Stimulated activated CD4-positive, alpha-beta T cell treated with anti-CD3 and anti-CD28 coated beads, Interleukin-1b, Interleukin-23, amount 100 ng/mL, for 1 hour (primary cell): ENCODE measurements at regions not wholly inside any gene's neighbourhood (a gene's known extent, or its start where the extent isn't known, plus 50 kb on each side); places are given as distances from the start of the nearest gene placed in this dataset.

ENCODE experiments used
- DNase-seq, 2 donors: peaks; one replicate each; pipeline ENCODE4 v3.0.0-alpha.2; 2020; ENCODE audit warnings: low read depth in 2 of 2

DNA sequence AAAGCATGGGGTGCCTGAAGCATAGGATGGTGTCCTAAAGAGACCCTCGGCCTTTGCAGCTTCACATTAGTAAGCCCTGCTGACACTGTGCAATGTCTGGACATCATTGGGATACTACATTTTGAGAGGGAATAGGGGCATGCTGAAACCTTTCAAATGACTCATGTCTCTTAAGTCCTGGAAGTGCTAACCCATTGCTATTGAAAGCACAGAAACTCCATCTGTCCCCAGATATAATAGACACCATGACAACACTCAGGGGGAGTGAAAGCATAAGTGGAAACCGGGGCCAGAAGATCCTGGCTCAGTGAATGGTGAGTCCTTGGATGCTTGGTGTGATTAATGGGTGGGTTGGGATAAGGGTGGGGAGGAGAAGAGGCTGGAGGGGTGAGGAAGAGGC is 595.5 kb upstream of the ID2 start:
- no peak for DNase-seq

DNA sequence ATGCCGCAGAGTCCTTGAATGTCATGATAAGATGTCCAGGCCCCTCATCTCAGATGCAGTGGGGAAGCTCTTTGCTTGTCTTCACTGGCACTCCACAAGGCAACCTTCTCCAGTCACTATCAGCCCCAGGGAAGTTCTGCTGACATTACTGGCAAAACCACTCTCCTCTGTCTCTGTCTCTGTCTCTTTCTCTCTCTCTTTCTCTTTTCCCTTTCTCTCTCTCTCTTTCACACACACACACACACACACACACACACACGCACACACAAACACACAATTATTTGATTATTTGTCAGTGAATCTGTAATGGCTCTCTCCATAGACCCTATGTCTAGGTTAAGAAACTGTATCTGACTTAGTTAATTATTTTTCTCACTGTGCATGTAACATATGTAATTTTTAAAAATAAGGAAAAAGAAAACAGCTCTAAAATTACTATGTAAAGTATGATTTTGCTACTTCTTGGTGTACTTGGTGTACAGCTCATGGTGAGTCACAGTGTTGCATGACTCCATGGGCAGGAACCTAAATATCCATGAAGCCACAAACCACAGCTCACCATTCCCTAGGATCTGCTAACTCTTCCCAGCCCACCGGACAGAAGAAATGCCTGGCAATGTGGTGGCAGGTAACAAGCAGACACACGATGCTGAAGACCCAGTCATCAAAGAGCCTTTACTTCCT is 594.9 kb upstream of the ID2 start:
- no peak for DNase-seq

DNA sequence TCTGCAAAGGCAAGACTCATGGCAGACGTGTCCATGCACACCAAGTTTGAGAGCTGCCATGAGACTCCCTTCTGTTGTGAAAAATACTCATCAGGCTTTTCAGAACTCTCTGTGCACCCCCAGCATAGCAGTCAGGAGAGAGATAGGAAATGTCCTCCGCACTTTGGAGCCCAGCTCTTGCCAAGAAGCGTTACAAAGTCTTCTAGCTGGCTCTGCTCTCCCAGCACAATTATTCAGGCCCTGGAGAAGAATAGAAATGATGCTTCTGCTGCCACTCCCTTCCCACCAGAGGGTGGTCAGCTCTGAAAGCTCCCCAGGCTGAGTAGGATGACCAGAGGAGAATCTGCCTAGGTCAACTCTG is 594.4 kb upstream of the ID2 start:
- DNase-seq: no peak

DNA sequence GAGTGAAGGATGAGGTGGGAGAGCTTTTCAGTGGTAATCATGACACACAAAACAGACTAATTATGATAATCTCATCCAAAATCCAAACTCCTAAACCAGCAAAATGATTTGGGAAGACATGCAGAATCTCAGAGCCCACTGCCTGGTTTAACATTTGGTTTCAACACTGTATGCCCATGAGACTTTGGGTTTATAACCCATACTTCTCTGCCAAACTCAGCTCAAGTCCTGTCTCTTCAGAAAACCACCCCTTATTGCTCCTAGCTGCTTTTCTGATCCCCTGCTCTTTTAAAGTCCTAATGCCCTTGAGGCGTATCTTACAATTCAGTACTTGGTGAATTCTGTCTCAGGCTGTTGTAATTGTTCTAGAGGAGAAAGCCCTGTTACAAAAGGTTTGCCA is 593.0 kb upstream of the ID2 start:
- no peak for DNase-seq

DNA sequence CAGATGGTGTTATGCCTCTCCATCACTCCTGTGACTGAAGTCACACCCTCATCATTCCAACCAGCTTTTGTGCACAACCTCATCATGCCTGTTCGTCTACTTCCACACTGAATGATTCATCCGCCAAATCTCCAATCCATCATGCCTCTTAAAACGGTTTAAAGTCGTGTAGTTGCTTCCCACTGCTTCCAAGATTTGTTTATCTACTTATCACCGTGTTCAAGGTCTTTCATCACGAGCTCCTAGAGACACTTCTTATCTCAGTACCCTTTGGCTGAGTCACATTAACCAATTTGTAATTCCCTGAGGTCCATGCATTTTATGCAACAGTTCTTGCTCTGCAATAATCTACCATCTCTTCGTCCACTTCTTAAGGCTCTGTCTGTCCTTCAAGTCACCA is 592.3 kb upstream of the ID2 start:
- DNase-seq: no peak

GRCh38 chr2:8090748-8091700 is 590.8 kb upstream of the ID2 start:
- DNase-seq: peak in 1 of 2 donors; percentile 14

GRCh38 chr2:8094526-8094925 is 587.3 kb upstream of the ID2 start:
- DNase-seq: no peak

DNA sequence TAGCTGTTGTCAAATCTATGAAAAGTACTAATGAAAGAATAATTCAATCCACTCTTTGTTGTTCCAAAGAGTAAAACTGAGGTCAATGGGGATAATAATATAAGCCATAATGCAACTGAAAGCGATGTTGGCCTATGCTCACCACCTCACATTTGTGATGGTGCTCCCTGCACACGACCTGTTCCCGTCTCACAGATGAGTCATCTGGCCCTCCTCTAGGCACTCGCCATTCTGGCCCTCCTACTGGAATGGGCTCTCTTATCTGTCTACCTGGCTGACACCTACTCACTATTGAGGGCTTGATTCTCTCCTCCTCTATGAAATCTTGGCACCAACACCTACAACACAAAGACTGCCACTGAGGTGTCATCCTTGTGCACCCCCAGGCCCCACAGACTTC is 585.9 kb upstream of the ID2 start:
- no peak for DNase-seq

- no peak for DNase-seq
These were observed 585.4 kb upstream of the ID2 start for GRCh38 chr2:8096484-8096883.

DNA sequence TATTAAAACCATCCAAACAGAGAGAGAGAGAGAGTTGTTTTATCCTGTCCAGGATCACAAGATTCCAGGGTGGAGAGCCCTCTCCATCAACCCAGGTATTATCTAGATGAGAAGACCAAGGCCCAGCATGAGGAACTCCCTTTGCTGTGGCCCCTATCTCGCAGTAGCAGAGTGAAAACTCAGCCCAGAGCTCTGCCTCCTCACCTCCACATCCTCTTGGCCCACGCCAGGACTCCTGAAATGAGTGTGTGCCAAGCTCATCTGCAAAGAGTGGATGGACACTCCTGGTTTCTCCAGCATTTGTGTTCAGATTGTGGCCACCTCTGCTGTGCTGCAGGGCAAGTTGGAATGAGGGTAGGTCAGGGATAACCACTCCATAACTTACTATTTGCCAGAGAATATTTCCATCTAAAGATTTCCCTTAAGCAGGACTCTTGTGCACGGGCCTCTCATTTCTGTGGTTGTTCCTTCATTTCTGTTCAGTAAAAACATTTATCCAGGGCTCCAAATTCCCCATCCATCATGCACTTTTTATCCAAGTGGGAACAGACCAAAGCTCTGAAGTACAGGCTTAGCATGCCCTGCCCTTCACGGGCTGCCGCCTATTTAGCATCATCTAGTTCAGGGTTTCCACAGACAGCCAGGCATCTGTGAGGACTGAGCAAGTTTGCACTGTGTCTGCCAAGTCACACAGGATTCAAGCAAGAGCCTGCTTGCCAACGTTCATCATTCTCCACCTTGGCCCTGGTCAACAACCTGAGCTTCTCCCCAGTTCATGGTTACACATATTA is 583.2 kb upstream of the ID2 start:
- no peak for DNase-seq

- no peak for DNase-seq
These were observed 582.6 kb upstream of the ID2 start for GRCh38 chr2:8099267-8099582.

DNA sequence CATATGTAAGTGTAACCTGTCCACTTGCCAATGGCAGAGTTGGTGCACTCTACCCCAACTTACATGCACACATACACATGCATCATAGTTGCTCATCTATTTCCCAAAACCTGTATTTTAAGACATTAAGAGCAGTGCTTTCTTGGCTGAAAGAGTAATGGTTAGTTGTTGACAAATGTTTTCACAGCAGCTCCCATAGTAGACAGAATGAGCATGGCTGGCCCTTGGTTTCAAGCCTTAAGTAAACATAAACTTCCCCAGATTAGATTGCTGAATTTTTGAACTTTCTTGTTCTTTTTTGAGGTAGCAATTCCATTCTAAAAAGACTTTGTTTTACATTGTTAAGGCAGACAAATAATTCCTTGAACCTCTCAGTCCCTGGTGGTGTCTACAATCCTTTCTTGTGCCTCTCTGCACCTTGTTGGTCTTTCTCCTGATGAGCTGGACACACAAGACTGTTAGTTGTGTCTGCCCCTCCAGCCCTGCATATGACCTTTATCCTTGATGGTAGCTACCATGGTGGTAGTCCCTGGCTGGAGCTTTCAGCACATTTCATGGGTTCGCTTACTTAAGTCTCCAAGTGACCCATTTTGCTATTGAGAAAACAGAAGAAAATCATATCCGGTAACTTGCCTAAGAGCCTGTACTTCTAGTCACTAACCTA is 580.1 kb upstream of the ID2 start:
- DNase-seq: no peak

GRCh38 chr2:8102470-8102869 is 579.4 kb upstream of the ID2 start:
- DNase-seq: no peak

DNA sequence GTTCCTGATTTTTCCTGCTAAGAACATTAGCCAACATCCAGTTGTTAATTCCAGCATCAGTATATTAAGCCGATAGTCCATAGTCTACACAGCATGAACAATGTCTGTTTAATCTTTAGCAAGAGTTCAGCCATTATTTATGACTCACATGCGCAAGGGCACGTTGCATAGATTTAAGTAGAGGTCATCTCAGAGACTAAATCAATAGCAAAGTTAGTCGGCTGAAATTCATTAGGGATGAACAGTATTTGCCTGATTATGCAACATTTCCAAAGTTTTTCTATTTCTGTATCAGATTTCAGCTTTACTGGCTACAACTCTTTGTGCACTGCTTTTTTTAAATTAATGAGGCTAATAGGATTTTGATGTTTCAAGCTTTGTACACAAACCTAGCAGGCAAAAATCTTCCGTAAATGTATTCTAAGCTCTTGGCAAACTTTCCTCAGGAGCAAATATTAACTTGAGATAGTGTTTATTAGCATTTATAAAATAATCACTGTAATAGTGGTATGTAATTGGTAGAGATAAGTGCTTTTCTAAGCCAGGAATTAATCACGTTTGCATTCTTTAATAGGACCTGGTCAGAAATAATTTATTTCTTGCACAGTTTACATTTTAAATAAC is 578.7 kb upstream of the ID2 start:
- DNase-seq: no peak

DNA sequence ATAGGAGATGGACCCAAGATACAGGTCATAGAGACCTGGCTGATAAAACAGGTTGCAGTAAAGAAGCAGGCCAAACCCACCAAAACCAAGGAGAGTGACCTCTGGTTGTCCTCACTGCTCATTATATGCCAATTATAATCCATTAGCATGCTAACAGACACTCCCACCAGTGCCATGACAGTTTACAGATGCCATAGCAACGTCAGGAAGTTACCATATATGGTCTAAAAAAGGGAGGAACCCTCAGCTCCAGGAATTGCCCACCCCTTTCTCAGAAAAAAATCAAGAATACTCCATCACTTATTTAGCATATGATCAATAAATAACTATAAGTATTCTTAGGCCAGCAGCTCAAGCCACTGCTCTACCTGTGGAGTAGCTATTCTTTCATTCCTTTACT is 574.7 kb upstream of the ID2 start:
- no peak for DNase-seq

- no peak for DNase-seq
These were observed 574.1 kb upstream of the ID2 start for GRCh38 chr2:8107621-8108378.

DNA sequence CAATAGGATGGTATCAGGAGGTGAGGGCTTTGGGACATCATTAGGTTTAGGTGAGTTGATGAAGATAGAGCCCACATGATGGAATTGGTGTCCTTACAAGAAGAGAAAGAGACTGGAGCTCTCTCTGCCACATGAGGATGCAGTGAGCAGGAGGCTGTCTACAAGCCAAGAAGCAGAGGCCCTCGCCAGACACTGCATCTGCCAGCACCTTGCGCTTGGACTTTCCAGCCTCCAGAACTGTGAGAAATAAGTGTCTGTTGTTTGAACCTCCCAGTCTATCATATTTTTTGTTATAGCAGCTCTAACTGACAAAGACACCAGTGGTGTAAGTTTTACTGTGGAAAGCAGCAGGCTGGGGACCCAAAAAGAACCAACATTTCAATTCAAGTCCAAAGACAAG is 571.1 kb upstream of the ID2 start:
- DNase-seq: no peak

DNA sequence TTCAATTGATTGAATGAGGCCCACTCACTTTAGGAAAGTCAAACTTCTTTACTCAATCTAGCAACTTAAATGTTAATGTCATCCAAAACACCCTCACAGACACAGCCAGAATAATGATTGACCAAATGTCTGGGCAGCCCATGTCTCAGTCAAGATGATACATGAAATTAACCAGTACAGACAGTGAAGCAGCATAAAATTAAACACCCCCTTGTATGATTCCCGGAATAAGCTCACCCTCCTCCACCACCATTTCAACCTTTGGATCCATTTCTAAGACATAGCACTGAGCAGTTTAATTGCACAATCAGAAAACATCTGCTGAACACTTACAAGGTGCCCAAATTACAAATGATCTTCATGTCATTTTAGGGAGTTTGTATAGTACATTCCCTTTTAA is 570.7 kb upstream of the ID2 start:
- DNase-seq: no peak

DNA sequence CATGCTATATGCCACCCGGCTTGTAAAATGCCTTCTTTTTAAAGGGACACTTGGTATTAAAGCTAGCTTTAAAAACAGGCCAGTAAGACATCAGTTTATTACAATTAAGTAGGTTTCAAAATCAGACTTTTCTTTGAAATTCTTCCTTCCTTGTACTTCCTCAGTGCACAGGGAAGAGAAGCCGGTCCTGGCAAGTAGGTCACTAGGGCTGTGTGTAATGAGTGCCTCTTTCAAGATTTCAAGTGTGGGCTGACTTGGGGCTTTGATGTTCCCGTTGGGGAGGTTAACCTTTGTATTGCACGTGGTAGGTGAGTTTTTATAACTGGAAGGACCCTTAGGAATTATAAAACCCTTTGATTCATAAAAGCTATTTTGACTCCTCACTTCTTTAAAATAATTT is 566.4 kb upstream of the ID2 start:
- no peak for DNase-seq

- DNase-seq: no peak
These were observed 565.9 kb upstream of the ID2 start for GRCh38 chr2:8115966-8116365.

DNA sequence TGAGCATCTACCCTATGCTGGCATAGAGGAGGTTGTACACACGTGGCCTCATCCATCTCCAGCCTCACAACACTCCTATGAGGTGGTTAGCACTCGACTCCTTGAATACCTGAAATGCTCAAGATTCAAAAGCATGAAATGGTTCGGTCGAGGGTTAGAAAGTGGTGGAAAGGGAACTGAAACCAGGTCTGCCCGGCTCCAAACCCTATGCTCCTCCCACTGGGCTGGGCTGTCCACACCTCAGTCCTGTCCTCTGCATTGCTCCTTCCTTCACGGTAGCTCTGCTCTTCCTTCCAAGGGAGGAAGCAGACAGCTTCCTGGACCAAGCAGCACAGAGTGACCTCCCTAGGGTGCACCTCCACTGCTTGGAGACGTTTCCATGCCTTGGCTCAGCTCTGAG is 565.2 kb upstream of the ID2 start:
- no peak for DNase-seq
